Endothelial cell of umbilical vein (primary cell): ENCODE measurements at regions not wholly inside any gene's neighbourhood (a gene's known extent, or its start where the extent isn't known, plus 50 kb on each side); places are given as distances from the start of the nearest gene placed in this dataset.

Source experiments
- BruUV-seq: library from RNA; stranded (reverse); fragments of 400-500 nt; replicated peaks from 2 replicates; lab custom pipeline; 2021; lab: Mats Ljungman, UMichigan
- CTCF ChIA-PET: fragments of 300-600, 350-600 bp; sonication (Branson Sonifier 250); formaldehyde crosslinking; loops from one replicate; lab custom pipeline; 2021; ENCODE audit warnings: antibody characterized with exemption, inconsistent platforms; lab: Charles Lee
- POLR2A ChIA-PET: fragments of 300-600, 350-600 bp; sonication (Branson Sonifier 250); formaldehyde crosslinking; loops from one replicate; lab custom pipeline; 2021; ENCODE audit warnings: antibody characterized with exemption, inconsistent platforms; lab: Charles Lee
- DNase-seq: peaks from one replicate; pipeline ENCODE4 v3.0.0-alpha.2; 2011; ENCODE audit warnings: low read depth, low spot score
- FAIRE-seq: peaks from 2 replicates; lab custom pipeline; 2011; peaks lifted over from hg19 to GRCh38; lab: Jason Lieb, UNC
- H2AFZ ChIP-seq: 2 replicates; pipeline ENCODE4 v1.6.0; 2012; ENCODE audit warnings: low read depth, low read length, control low read depth, inconsistent platforms
- H3K27ac ChIP-seq: 2 replicates; pipeline ENCODE4 v1.5.1; 2011; ENCODE audit warnings: low read depth, mild to moderate bottlenecking, control low read depth, low read length, moderate library complexity; ENCODE audit not compliant: insufficient read depth
- H3K27me3 ChIP-seq, 2 experiments: 2 replicates each; pipeline versions ENCODE4 v1.6.0 to v1.6.1; 2011; ENCODE audit warnings: low read length in 2 of 2, mixed read lengths in 1 of 2; ENCODE audit not compliant: control insufficient read depth in 2 of 2, insufficient read depth in 2 of 2
- H3K36me3 ChIP-seq, 2 experiments: 2 replicates in 1 of 2; 3 replicates in 1 of 2; pipeline ENCODE4 v1.5.1; 2011; ENCODE audit warnings: low read length in 2 of 2, mild to moderate bottlenecking in 1 of 2, moderate library complexity in 1 of 2; ENCODE audit not compliant: control insufficient read depth in 2 of 2, insufficient read depth in 2 of 2; ENCODE audit errors: extremely low read depth in 1 of 2
- H3K4me1 ChIP-seq: 3 replicates; pipeline ENCODE4 v1.5.1; 2011; ENCODE audit warnings: mild to moderate bottlenecking, low read length; ENCODE audit not compliant: control insufficient read depth, insufficient read depth; ENCODE audit errors: extremely low read depth
- H3K4me2 ChIP-seq: 2 replicates; pipeline ENCODE4 v1.6.1; 2011; ENCODE audit warnings: low read length, control low read depth, mixed read lengths; ENCODE audit not compliant: insufficient read depth
- H3K4me3 ChIP-seq, 3 experiments: fragments of 200-600 bp in 1 of 3; sonication (generic), shearing (Covaris generic) in 1 of 3; replicated peaks in 1 of 3; 2 replicates each; pipeline ENCODE4 v1.5.1; 2011 to 2016; ENCODE audit warnings: control low read depth in 3 of 3, low read length in 3 of 3, mild to moderate bottlenecking in 2 of 3, inconsistent platforms in 1 of 3, low read depth in 1 of 3, moderate library complexity in 1 of 3; ENCODE audit not compliant: insufficient read depth in 1 of 3
- H3K79me2 ChIP-seq: 2 replicates; pipeline ENCODE4 v1.6.0; 2012; ENCODE audit warnings: low read length, inconsistent platforms; ENCODE audit not compliant: control insufficient read depth, insufficient read depth
- H3K9ac ChIP-seq: replicated peaks from 2 replicates; pipeline ENCODE3; 2011; ENCODE audit warnings: low read length, control low read depth; ENCODE audit not compliant: insufficient read depth; ENCODE audit errors: extremely low read depth
- H3K9me1 ChIP-seq: replicated peaks from 3 replicates; pipeline ENCODE4 v1.6.0; 2011; ENCODE audit warnings: mild to moderate bottlenecking, low read length; ENCODE audit not compliant: control insufficient read depth, insufficient read depth; ENCODE audit errors: extremely low read depth
- H3K9me3 ChIP-seq: replicated peaks from 2 replicates; pipeline ENCODE4 v1.5.1; 2012; ENCODE audit warnings: low read length, inconsistent platforms; ENCODE audit not compliant: control insufficient read depth, insufficient read depth
- H4K20me1 ChIP-seq: replicated peaks from 2 replicates; pipeline ENCODE3; 2011; ENCODE audit warnings: mild to moderate bottlenecking, low read length; ENCODE audit not compliant: control insufficient read depth, insufficient read depth; ENCODE audit errors: extremely low read depth
- EZH2 ChIP-seq: IDR thresholded peaks from 2 replicates; pipeline ENCODE4 v1.6.1; 2012; ENCODE audit warnings: borderline replicate concordance, low read depth, mild to moderate bottlenecking, moderate library complexity, low read length, inconsistent platforms; ENCODE audit not compliant: severe bottlenecking
- GATA2 ChIP-seq: IDR thresholded peaks from 2 replicates; pipeline ENCODE4 v1.7.0; 2011; ENCODE audit warnings: low read depth, mild to moderate bottlenecking, moderate library complexity, mixed read lengths, low read length; ENCODE audit not compliant: insufficient read length, insufficient read depth
- JUN ChIP-seq: IDR thresholded peaks from 2 replicates; pipeline ENCODE4 v1.6.1; 2011; ENCODE audit warnings: borderline replicate concordance, low read depth; ENCODE audit not compliant: insufficient read length, insufficient read depth
- MYC ChIP-seq: IDR thresholded peaks from one replicate; pipeline ENCODE4 v1.6.1; 2011; ENCODE audit warnings: mild to moderate bottlenecking, low read depth, low read length
- POLR2A ChIP-seq: IDR thresholded peaks from 2 replicates; pipeline ENCODE4 v1.6.1; 2012; ENCODE audit warnings: low read depth, mild to moderate bottlenecking, control low read depth, low read length
- POLR2AphosphoS5 ChIP-seq: IDR thresholded peaks from 2 replicates; pipeline ENCODE4 v1.6.1; 2012; ENCODE audit warnings: low read depth, mild to moderate bottlenecking, control low read depth, low read length, moderate library complexity; ENCODE audit not compliant: insufficient read depth
- dilution Hi-C: fragments of 300-500 bp; cut with MboI; formaldehyde crosslinking; loops from one replicate; pipeline ENCODE4 v1.15.0; 2019; ENCODE audit warnings: low sequenced_read_pairs; ENCODE audit not compliant: extremely low pct_ligation_motif_present
- intact Hi-C: fragments of 100-400 bp; cut with micrococcal nuclease; formaldehyde crosslinking; loops from one replicate; pipeline ENCODE4 v1.10.0; 2022
- TF ChIP-seq, protein P1 (sequence below), 2 donors: IDR thresholded peaks; 1 replicate in 1 of 2; 2 replicates in 1 of 2; pipeline ENCODE4 v1.5.1; 2011; ENCODE audit warnings: low read length in 2 of 2, mild to moderate bottlenecking in 2 of 2, moderate library complexity in 2 of 2, control low read depth in 1 of 2, inconsistent platforms in 1 of 2, low read depth in 1 of 2; ENCODE audit not compliant: insufficient read depth in 1 of 2; ENCODE audit errors: extremely low read depth in 1 of 2
- TF ChIP-seq, protein P2 (sequence below): IDR thresholded peaks from 2 replicates; pipeline ENCODE4 v1.6.1; 2011; ENCODE audit not compliant: insufficient read depth, insufficient read length

DNA sequence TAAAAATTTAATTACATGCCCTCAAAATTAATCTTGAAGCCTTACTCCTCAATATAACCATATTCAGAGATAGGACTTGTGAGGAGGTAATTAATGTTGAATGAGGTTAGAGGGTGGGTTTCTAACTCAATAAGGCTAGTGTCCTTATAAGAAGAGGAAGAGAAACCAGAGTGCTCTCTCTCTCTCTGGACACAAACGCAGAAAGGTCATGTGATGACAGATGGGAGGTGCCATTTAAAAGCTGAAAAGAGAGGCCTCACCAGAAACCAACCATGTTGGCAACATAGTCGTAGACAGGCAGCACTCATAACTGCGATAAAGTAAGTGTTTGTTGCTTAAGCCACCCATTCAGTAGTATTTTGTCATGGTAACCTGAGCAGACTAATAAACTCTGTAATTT, 378.5 kb upstream of the LMO3 start:
- POLR2A ChIA-PET: no interaction called here
- no peak for TF ChIP-seq JUN
- TF ChIP-seq, protein P1, sequence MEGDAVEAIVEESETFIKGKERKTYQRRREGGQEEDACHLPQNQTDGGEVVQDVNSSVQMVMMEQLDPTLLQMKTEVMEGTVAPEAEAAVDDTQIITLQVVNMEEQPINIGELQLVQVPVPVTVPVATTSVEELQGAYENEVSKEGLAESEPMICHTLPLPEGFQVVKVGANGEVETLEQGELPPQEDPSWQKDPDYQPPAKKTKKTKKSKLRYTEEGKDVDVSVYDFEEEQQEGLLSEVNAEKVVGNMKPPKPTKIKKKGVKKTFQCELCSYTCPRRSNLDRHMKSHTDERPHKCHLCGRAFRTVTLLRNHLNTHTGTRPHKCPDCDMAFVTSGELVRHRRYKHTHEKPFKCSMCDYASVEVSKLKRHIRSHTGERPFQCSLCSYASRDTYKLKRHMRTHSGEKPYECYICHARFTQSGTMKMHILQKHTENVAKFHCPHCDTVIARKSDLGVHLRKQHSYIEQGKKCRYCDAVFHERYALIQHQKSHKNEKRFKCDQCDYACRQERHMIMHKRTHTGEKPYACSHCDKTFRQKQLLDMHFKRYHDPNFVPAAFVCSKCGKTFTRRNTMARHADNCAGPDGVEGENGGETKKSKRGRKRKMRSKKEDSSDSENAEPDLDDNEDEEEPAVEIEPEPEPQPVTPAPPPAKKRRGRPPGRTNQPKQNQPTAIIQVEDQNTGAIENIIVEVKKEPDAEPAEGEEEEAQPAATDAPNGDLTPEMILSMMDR (IDR thresholded peaks at IDR 0.05; ENCODE audit: extremely low read depth in 1 of 2, insufficient read depth in 1 of 2, low read depth in 1 of 2, low read length in 2 of 2): no peak
- no peak for TF ChIP-seq POLR2AphosphoS5
- no peak for TF ChIP-seq GATA2
- intact Hi-C loops (no loop called here), dilution Hi-C loops (no loop called here)
- CTCF ChIA-PET: no interaction called here
- no peak overlapping the region for H3K4me2 ChIP-seq
- no peaks in the 10 kb centered on the region for H3K4me1 ChIP-seq
- FAIRE-seq (no peak), DNase-seq (no peak)
- no TSS peak for BruUV-seq
- H3K27ac ChIP-seq: no peak overlapping the region
- H2AFZ ChIP-seq: no peak overlapping the region
- H3K9me3 ChIP-seq: peaks cover 5% of the 10 kb centered on the region
- H3K4me3 ChIP-seq: no peak overlapping the region
- H3K36me3 ChIP-seq: no peaks in the 10 kb centered on the region
- no peaks in the 10 kb centered on the region for H3K9me1 ChIP-seq
- H3K9ac ChIP-seq: no peak overlapping the region
- no peaks in the 10 kb centered on the region for H3K27me3 ChIP-seq
- H4K20me1 ChIP-seq: no peaks in the 10 kb centered on the region
- no peaks in the 10 kb centered on the region for H3K79me2 ChIP-seq

- intact Hi-C loops: no loop called here
- no TSS peak for BruUV-seq
- no peak overlapping the region for H3K9ac ChIP-seq
- peaks cover 2% of the 10 kb centered on the region for H3K9me3 ChIP-seq
- no peak overlapping the region for H3K4me3 ChIP-seq
- TF ChIP-seq, protein P1 (IDR thresholded peaks at IDR 0.05; ENCODE audit: extremely low read depth in 1 of 2, insufficient read depth in 1 of 2, low read depth in 1 of 2, low read length in 2 of 2): no peak
- no peak for TF ChIP-seq EZH2
- no peak for TF ChIP-seq POLR2A
- no peak for TF ChIP-seq GATA2
- no peak for TF ChIP-seq MYC
- no peak for TF ChIP-seq JUN
- TF ChIP-seq, protein P2, sequence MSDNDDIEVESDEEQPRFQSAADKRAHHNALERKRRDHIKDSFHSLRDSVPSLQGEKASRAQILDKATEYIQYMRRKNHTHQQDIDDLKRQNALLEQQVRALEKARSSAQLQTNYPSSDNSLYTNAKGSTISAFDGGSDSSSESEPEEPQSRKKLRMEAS: no peak
- no peak for TF ChIP-seq POLR2AphosphoS5
- no peak for FAIRE-seq
- no peak overlapping the region for H3K4me2 ChIP-seq
- H3K79me2 ChIP-seq: no peaks in the 10 kb centered on the region
- H3K27ac ChIP-seq: no peak overlapping the region
- H3K4me1 ChIP-seq: no peaks in the 10 kb centered on the region
- DNase-seq: no peak
- H3K36me3 ChIP-seq: no peaks in the 10 kb centered on the region
- CTCF ChIA-PET: no interaction called here
- POLR2A ChIA-PET: no interaction called here
- no peaks in the 10 kb centered on the region for H3K9me1 ChIP-seq
- H2AFZ ChIP-seq: no peak overlapping the region
- dilution Hi-C loops: no loop called here
- H3K27me3 ChIP-seq: no peaks in the 10 kb centered on the region
- H4K20me1 ChIP-seq: no peaks in the 10 kb centered on the region
Observed at GRCh38 chr12:16972923-16973770, 367.2 kb upstream of the LMO3 start.
